H9 (cell line): ENCODE measurements at regions not wholly inside any gene's neighbourhood (a gene's known extent, or its start where the extent isn't known, plus 50 kb on each side); places are given as distances from the start of the nearest gene placed in this dataset.

Source experiments
- DNase-seq: peaks from one replicate; pipeline ENCODE4 v3.0.0-alpha.2; 2017
- H2AFZ ChIP-seq: one replicate; pipeline ENCODE4 v1.6.1; 2013; ENCODE audit warnings: mild to moderate bottlenecking, low read length, control low read depth, moderate library complexity
- H2AK5ac ChIP-seq: 2 replicates; pipeline ENCODE4 v1.6.1; 2013; ENCODE audit warnings: low read length, control low read depth, mixed read lengths; ENCODE audit not compliant: insufficient read length
- H2BK120ac ChIP-seq: one replicate; pipeline ENCODE4 v1.6.1; 2013; ENCODE audit warnings: low read depth, mild to moderate bottlenecking, low read length, control low read depth, inconsistent platforms; ENCODE audit not compliant: poor library complexity, severe bottlenecking
- H2BK12ac ChIP-seq: 2 replicates; pipeline ENCODE4 v1.6.1; 2013; ENCODE audit warnings: low read length, control low read depth, mixed read lengths, low read depth; ENCODE audit not compliant: insufficient read length
- H2BK15ac ChIP-seq: 2 replicates; pipeline ENCODE4 v1.6.1; 2013; ENCODE audit warnings: low read depth, low read length, control low read depth
- H2BK20ac ChIP-seq: one replicate; pipeline ENCODE4 v1.6.1; 2013; ENCODE audit warnings: low read depth, mild to moderate bottlenecking, low read length, control low read depth, inconsistent platforms; ENCODE audit not compliant: poor library complexity, severe bottlenecking
- H2BK5ac ChIP-seq: 2 replicates; pipeline ENCODE4 v1.6.1; 2013; ENCODE audit warnings: low read length, control low read depth, mixed read lengths; ENCODE audit not compliant: insufficient read length
- H3K14ac ChIP-seq: 2 replicates; pipeline ENCODE4 v1.6.1; 2013; ENCODE audit warnings: low read length, control low read depth; ENCODE audit not compliant: insufficient read depth
- H3K18ac ChIP-seq: 2 replicates; pipeline ENCODE4 v1.6.1; 2013; ENCODE audit warnings: low read depth, mild to moderate bottlenecking, mixed read lengths, low read length, control low read depth; ENCODE audit not compliant: insufficient read length
- H3K23ac ChIP-seq: 2 replicates; pipeline ENCODE4 v1.6.1; 2013; ENCODE audit warnings: low read length, control low read depth, mixed read lengths, low read depth; ENCODE audit not compliant: insufficient read length
- H3K23me2 ChIP-seq: 2 replicates; pipeline ENCODE4 v1.6.1; 2013; ENCODE audit warnings: low read depth, mild to moderate bottlenecking, mixed read lengths, low read length, control low read depth; ENCODE audit not compliant: insufficient read length, poor library complexity, severe bottlenecking
- H3K27ac ChIP-seq: 2 replicates; pipeline ENCODE4 v1.5.1; 2013; ENCODE audit warnings: low read length, control low read depth, mixed read lengths, low read depth; ENCODE audit not compliant: insufficient read length
- H3K27me3 ChIP-seq: 2 replicates; pipeline ENCODE4 v1.6.1; 2013; ENCODE audit warnings: low read length, control low read depth, inconsistent platforms; ENCODE audit not compliant: insufficient read depth
- H3K4ac ChIP-seq: 2 replicates; pipeline ENCODE4 v1.6.1; 2013; ENCODE audit warnings: low read depth, mild to moderate bottlenecking, control low read depth, inconsistent platforms, low read length, moderate library complexity
- H3K4me1 ChIP-seq: 2 replicates; pipeline ENCODE4 v1.6.1; 2013; ENCODE audit warnings: low read length, control low read depth, inconsistent platforms; ENCODE audit not compliant: insufficient read depth
- H3K4me2 ChIP-seq: 2 replicates; pipeline ENCODE4 v1.6.1; 2013; ENCODE audit warnings: low read length, control low read depth, mixed read lengths; ENCODE audit not compliant: insufficient read length, insufficient read depth
- H3K56ac ChIP-seq: 2 replicates; pipeline ENCODE4 v1.6.1; 2013; ENCODE audit warnings: low read depth, mild to moderate bottlenecking, mixed read lengths, low read length, control low read depth; ENCODE audit not compliant: insufficient read length
- H3K79me1 ChIP-seq: 2 replicates; pipeline ENCODE4 v1.6.1; 2013; ENCODE audit warnings: low read depth, mild to moderate bottlenecking, moderate library complexity, low read length, control low read depth, inconsistent platforms; ENCODE audit not compliant: insufficient read depth, poor library complexity, severe bottlenecking
- H3K79me2 ChIP-seq: 2 replicates; pipeline ENCODE4 v1.6.1; 2013; ENCODE audit warnings: low read length, control low read depth, inconsistent platforms; ENCODE audit not compliant: insufficient read depth
- H3K9ac ChIP-seq: 2 replicates; pipeline ENCODE4 v1.6.1; 2013; ENCODE audit warnings: low read length, control low read depth, mixed read lengths; ENCODE audit not compliant: insufficient read length; ENCODE audit errors: extremely low read depth
- H3K9me3 ChIP-seq: one replicate; pipeline ENCODE4 v1.6.1; 2013; ENCODE audit warnings: low read depth, low read length, inconsistent platforms; ENCODE audit not compliant: control insufficient read depth
- H3T11ph ChIP-seq: one replicate; pipeline ENCODE4 v1.6.1; 2013; ENCODE audit warnings: mild to moderate bottlenecking, low read length, control low read depth, inconsistent platforms
- H4K20me1 ChIP-seq: one replicate; pipeline ENCODE4 v1.6.1; 2013; ENCODE audit not compliant: control insufficient read depth, insufficient read length, insufficient read depth
- H4K5ac ChIP-seq: 2 replicates; pipeline ENCODE4 v1.6.1; 2013; ENCODE audit warnings: low read depth, mild to moderate bottlenecking, mixed read lengths, low read length, control low read depth; ENCODE audit not compliant: insufficient read length
- H4K8ac ChIP-seq: replicated peaks from 2 replicates; pipeline ENCODE4 v1.6.1; 2013; ENCODE audit warnings: low read length, control low read depth, mixed read lengths, low read depth; ENCODE audit not compliant: insufficient read length
- H4K91ac ChIP-seq: 2 replicates; pipeline ENCODE4 v1.6.1; 2013; ENCODE audit warnings: low read depth, mild to moderate bottlenecking, moderate library complexity, mixed read lengths, low read length, control low read depth; ENCODE audit not compliant: insufficient read length
- H3K27ac Mint-ChIP-seq, 3 experiments: 2 replicates in 2 of 3; 3 replicates in 1 of 3; pipeline ENCODE4 v1.8.0; 2020 to 2021; ENCODE audit warnings: mixed read lengths in 3 of 3, mild to moderate bottlenecking in 1 of 3, moderate library complexity in 1 of 3
- H3K27me3 Mint-ChIP-seq: 2 replicates; pipeline ENCODE4 v1.8.0; 2021; ENCODE audit warnings: low read depth, mild to moderate bottlenecking, moderate library complexity, mixed read lengths
- H3K36me3 Mint-ChIP-seq, 3 experiments: 2 replicates in 2 of 3; 3 replicates in 1 of 3; pipeline ENCODE4 v1.8.0; 2020 to 2021; ENCODE audit warnings: low read depth in 3 of 3, mixed read lengths in 3 of 3; ENCODE audit not compliant: insufficient read depth in 1 of 3
- H3K4me1 Mint-ChIP-seq, 2 experiments: 2 replicates each; pipeline ENCODE4 v1.8.0; 2020; ENCODE audit warnings: mixed read lengths in 2 of 2
- H3K4me3 Mint-ChIP-seq, 2 experiments: 2 replicates in 1 of 2; 3 replicates in 1 of 2; pipeline ENCODE4 v1.8.0; 2020 to 2021; ENCODE audit warnings: mild to moderate bottlenecking in 2 of 2, mixed read lengths in 2 of 2, moderate library complexity in 1 of 2
- H3K9me3 Mint-ChIP-seq, 2 experiments: 2 replicates in 1 of 2; 3 replicates in 1 of 2; pipeline ENCODE4 v1.8.0; 2020; ENCODE audit warnings: mild to moderate bottlenecking in 2 of 2, mixed read lengths in 2 of 2, moderate library complexity in 1 of 2
- whole genome bisulfite sequencing: extraction: QIAGEN DNeasy Blood & Tissue Kit; methylation state at CpG from one replicate; pipeline ENCODE4 v1.1.7; 2013; ENCODE audit warnings: missing lambda C conversion rate, low lambda C conversion rate, mixed read lengths; ENCODE audit not compliant: insufficient read length; ENCODE audit errors: extremely low coverage; 5-methylcytosine and 5-hydroxymethylcytosine counted together
- TF ChIP-seq, protein P1 (sequence below): fragments of 200-600 bp; sonication (generic); conservative IDR thresholded peaks from 3 replicates; pipeline ENCODE4 v1.8.0; 2021; ENCODE audit warnings: antibody characterized with exemption, mild to moderate bottlenecking

DNA sequence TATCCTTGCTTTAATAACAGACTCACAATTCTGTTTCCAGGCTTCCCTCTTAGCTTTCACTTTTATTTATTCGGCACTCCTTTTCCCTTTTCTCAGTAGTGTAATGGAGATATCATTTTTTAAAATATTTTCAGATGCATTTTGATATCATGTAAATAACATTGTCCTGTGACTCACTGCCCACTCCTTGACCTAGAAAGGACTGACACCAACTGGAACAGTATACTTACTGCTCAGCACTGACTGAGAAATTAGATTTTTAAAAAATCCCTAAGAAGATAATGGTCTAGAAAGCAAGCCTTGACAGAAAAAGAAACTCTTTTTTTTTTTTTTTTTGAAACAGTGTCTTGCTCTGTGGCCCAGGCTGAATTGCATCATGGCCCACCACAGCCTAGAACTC is 118.0 kb upstream of the FSCB start:
- Histone ChIP-seq H2BK120ac (no peak overlapping the region), H2BK20ac (no peak overlapping the region), H2BK15ac (no peak overlapping the region), H3K18ac (no peak overlapping the region), H2BK5ac (no peak overlapping the region), H2AFZ (no peak overlapping the region), H3K27me3 (no peaks in the 10 kb centered on the region), H3K9ac (no peak overlapping the region), H3K9me3 (no peaks in the 10 kb centered on the region), H2BK12ac (no peak overlapping the region), H3K56ac (no peak overlapping the region), H2AK5ac (no peak overlapping the region), H3K4me1 (no peaks in the 10 kb centered on the region), H3K4me2 (no peak overlapping the region), H3K79me2 (no peaks in the 10 kb centered on the region), H4K20me1 (no peaks in the 10 kb centered on the region), H3K23me2 (no peaks in the 10 kb centered on the region), H3K23ac (no peak overlapping the region), H4K5ac (no peak overlapping the region), H3K79me1 (no peaks in the 10 kb centered on the region), H3K27ac (no peak overlapping the region), H3K14ac (no peak overlapping the region), H4K91ac (no peak overlapping the region), H3K4ac (no peak overlapping the region), H4K8ac (no peak overlapping the region), H3T11ph (no peak overlapping the region)
- TF ChIP-seq, protein P1, sequence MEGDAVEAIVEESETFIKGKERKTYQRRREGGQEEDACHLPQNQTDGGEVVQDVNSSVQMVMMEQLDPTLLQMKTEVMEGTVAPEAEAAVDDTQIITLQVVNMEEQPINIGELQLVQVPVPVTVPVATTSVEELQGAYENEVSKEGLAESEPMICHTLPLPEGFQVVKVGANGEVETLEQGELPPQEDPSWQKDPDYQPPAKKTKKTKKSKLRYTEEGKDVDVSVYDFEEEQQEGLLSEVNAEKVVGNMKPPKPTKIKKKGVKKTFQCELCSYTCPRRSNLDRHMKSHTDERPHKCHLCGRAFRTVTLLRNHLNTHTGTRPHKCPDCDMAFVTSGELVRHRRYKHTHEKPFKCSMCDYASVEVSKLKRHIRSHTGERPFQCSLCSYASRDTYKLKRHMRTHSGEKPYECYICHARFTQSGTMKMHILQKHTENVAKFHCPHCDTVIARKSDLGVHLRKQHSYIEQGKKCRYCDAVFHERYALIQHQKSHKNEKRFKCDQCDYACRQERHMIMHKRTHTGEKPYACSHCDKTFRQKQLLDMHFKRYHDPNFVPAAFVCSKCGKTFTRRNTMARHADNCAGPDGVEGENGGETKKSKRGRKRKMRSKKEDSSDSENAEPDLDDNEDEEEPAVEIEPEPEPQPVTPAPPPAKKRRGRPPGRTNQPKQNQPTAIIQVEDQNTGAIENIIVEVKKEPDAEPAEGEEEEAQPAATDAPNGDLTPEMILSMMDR: no peak
- Mint-ChIP-seq H3K4me1 (no peaks in the 10 kb centered on the region), H3K27ac (no peak overlapping the region), H3K4me3 (no peak overlapping the region), H3K9me3 (no peaks in the 10 kb centered on the region), H3K36me3 (no peaks in the 10 kb centered on the region), H3K27me3 (no peaks in the 10 kb centered on the region)
- no peak for DNase-seq
- WGBS: no CpG with 5 or more reads among the region's 1 CpG
